ENCODE measurements at regions not wholly inside any gene's neighbourhood (a gene's known extent, or its start where the extent isn't known, plus 50 kb on each side); places are given as distances from the start of the nearest gene placed in this dataset.

DNA sequence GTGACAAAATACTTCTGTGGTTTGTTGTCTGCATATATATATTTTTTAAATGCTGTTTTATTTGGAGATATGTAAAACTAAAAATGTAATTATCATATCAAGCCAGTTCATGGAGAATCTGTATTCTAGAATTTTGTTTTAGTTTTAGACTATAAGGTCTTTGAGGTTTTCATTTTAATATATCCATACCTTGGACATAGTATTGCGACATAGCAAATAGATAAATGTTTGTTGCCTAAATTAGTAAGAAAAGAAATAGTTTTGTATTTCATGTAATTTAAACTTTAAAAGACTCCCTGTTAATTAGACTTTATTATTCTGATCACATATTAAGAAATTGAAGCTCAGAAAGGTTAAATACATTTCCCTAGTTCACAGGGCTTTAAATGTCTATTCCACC is 472.9 kb downstream of the GBA3 start:
- BruUV-seq (replicated peaks), result no TSS peak
- no peak overlapping the region for H3K4me3 Mint-ChIP-seq (ENCODE audit: unreplicated experiment)

DNA sequence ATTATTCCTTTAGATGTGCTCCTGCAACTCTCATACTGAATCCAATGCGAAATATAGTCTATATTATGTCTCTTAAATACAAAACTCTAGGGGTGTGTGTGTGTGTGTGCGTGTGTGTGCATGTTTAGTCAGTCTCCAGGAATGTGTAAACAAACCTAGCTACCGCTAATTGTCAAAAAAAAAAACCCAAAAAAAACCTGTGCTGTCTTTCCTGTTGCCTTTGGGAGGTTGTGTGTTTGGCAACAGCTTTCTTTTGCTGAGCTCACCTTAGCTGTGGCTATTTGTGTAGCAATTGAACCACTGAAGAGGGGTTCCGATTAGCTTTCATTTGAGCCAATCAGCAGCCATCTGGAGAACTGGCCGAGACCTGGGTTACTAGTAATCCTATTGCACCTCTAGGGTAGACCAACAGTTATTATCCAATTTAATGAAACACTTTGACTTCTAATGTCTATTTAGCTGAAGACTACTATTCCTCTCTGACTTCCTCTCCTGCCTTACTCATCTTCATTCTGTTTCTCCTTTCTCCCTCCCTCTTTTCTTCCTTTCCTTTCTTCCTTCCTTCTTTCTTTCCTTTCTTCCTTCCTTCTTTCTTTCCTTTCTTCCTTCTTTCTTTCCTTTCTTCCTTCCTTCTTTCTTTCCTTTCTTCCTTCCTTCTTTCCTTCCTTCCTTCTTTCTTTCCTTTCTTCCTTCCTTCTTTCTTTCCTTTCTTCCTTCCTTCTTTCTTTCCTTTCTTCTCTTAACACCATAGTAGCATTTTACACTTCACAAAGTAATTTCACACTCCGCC is 471.1 kb downstream of the GBA3 start:
- peak; percentile 75 for DNase-seq (ENCODE audit: unreplicated experiment)
- H3K36me3 Mint-ChIP-seq (ENCODE audit: insufficient read depth, unreplicated experiment), result no peaks in the 10 kb centered on the region
- BruUV-seq (replicated peaks), result no TSS peak
- H3K4me3 Mint-ChIP-seq (ENCODE audit: unreplicated experiment), result peak overlapping the region; percentile 35
- H3K9me3 Mint-ChIP-seq (ENCODE audit: unreplicated experiment), result no peaks in the 10 kb centered on the region
- TF ChIP-seq, protein P1, sequence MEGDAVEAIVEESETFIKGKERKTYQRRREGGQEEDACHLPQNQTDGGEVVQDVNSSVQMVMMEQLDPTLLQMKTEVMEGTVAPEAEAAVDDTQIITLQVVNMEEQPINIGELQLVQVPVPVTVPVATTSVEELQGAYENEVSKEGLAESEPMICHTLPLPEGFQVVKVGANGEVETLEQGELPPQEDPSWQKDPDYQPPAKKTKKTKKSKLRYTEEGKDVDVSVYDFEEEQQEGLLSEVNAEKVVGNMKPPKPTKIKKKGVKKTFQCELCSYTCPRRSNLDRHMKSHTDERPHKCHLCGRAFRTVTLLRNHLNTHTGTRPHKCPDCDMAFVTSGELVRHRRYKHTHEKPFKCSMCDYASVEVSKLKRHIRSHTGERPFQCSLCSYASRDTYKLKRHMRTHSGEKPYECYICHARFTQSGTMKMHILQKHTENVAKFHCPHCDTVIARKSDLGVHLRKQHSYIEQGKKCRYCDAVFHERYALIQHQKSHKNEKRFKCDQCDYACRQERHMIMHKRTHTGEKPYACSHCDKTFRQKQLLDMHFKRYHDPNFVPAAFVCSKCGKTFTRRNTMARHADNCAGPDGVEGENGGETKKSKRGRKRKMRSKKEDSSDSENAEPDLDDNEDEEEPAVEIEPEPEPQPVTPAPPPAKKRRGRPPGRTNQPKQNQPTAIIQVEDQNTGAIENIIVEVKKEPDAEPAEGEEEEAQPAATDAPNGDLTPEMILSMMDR (IDR thresholded peaks at IDR 0.05; ENCODE audit: unreplicated experiment), result no peak
- H3K4me1 Mint-ChIP-seq (ENCODE audit: insufficient read depth, unreplicated experiment), result peaks cover 29% of the 10 kb centered on the region
- H3K27ac Mint-ChIP-seq (ENCODE audit: low read depth, unreplicated experiment), result peak overlapping the region; percentile 70
- no peaks in the 10 kb centered on the region for H3K27me3 Mint-ChIP-seq (ENCODE audit: insufficient read depth, unreplicated experiment)
- intact Hi-C loops (cut with micrococcal nuclease), result no loop called here
- POLR2A ChIA-PET, result interaction anchor here (1.0 kb wide), 1 partner anchor 68 kb away, joined by 3 read pairs; no protein-coding TSS in a partner anchor
- CTCF ChIA-PET, result interaction anchor here (0.6 to 1.7 kb wide), 5 partner anchors 8 to 1198 kb away, joined by 3 to 13 read pairs (median 3); no protein-coding TSS in a partner anchor

More for the DNA sequence above, 472.9 kb downstream of the GBA3 start:
- TF ChIP-seq, protein P1 (IDR thresholded peaks at IDR 0.05; ENCODE audit: unreplicated experiment), result no peak
- Mint-ChIP-seq H3K27me3 (ENCODE audit: insufficient read depth, unreplicated experiment) (no peaks in the 10 kb centered on the region), H3K9me3 (ENCODE audit: unreplicated experiment) (no peaks in the 10 kb centered on the region), H3K36me3 (ENCODE audit: insufficient read depth, unreplicated experiment) (no peaks in the 10 kb centered on the region), H3K4me1 (ENCODE audit: insufficient read depth, unreplicated experiment) (peaks cover 29% of the 10 kb centered on the region), H3K27ac (ENCODE audit: low read depth, unreplicated experiment) (no peak overlapping the region)
- intact Hi-C loops (cut with micrococcal nuclease), result no loop called here
- POLR2A ChIA-PET, result no interaction called here
- CTCF ChIA-PET, result no interaction called here
- DNase-seq (ENCODE audit: unreplicated experiment), result no peak

DNA sequence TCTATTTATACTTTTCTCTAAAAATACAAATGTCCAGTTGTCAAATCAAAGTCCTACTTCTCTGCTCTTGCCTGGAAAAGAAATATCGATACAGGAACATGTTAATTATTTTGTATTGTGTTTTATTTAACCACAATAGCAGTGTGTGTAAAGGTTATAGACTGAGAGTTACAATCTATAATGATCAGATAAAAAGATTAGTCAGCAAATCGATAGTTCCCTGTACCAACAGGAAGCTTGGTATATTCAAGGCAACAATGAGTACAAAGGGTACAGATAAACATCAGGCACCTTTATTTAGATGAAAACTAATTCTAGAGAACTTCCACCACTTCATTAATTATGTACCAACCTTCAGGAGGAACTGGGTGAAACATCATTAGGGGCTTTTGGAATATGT is 469.5 kb downstream of the GBA3 start:
- H3K9me3 Mint-ChIP-seq (ENCODE audit: unreplicated experiment), result no peaks in the 10 kb centered on the region
- no peaks in the 10 kb centered on the region for H3K36me3 Mint-ChIP-seq (ENCODE audit: insufficient read depth, unreplicated experiment)
- no TSS peak for BruUV-seq (replicated peaks)
- intact Hi-C loops (cut with micrococcal nuclease), result no loop called here
- H3K27ac Mint-ChIP-seq (ENCODE audit: low read depth, unreplicated experiment), result no peak overlapping the region
- H3K4me1 Mint-ChIP-seq (ENCODE audit: insufficient read depth, unreplicated experiment), result peaks cover 29% of the 10 kb centered on the region
- H3K4me3 Mint-ChIP-seq (ENCODE audit: unreplicated experiment), result no peak overlapping the region
- no peak for DNase-seq (ENCODE audit: unreplicated experiment)
- no peaks in the 10 kb centered on the region for H3K27me3 Mint-ChIP-seq (ENCODE audit: insufficient read depth, unreplicated experiment)
- POLR2A ChIA-PET, result no interaction called here
- CTCF ChIA-PET, result interaction anchor here (0.5 to 1.7 kb wide), 5 partner anchors 8 to 1437 kb away, joined by 3 to 13 read pairs (median 3); no protein-coding TSS in a partner anchor
- TF ChIP-seq, protein P1 (IDR thresholded peaks at IDR 0.05; ENCODE audit: unreplicated experiment), result no peak

DNA sequence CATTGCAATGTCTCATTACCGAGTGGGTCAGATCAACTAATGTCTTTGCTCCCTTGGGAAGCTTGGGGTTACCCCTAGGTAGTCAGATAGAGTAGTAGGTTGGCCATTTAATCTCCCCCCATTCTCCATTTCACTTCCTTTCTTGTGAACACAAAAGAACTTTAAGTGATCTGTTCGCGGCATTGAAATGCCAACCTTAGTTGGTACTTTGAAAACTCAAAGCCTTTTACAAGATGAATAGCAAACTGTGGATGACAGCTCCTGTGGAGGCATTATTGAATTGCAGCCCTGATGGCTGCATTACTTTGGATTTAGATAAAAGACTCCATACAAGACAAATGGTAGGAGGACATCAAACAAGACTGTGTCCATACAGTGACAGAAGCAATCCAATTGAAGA is 469.1 kb downstream of the GBA3 start:
- no peak overlapping the region for H3K4me3 Mint-ChIP-seq (ENCODE audit: unreplicated experiment)
- H3K9me3 Mint-ChIP-seq (ENCODE audit: unreplicated experiment), result no peaks in the 10 kb centered on the region
- H3K27ac Mint-ChIP-seq (ENCODE audit: low read depth, unreplicated experiment), result no peak overlapping the region
- H3K27me3 Mint-ChIP-seq (ENCODE audit: insufficient read depth, unreplicated experiment), result no peaks in the 10 kb centered on the region
- ChIA-PET POLR2A (interaction anchor here (0.7 to 1.2 kb wide), 2 partner anchors 13 to 1216 kb away, joined by 3 read pairs; no protein-coding TSS in a partner anchor), CTCF (interaction anchor here (0.8 to 1.5 kb wide), 3 partner anchors 8 to 1309 kb away, joined by 3 to 7 read pairs (median 4); no protein-coding TSS in a partner anchor)
- TF ChIP-seq, protein P1 (IDR thresholded peaks at IDR 0.05; ENCODE audit: unreplicated experiment), result no peak
- intact Hi-C loops (cut with micrococcal nuclease), result no loop called here
- H3K4me1 Mint-ChIP-seq (ENCODE audit: insufficient read depth, unreplicated experiment), result peaks cover 24% of the 10 kb centered on the region
- no TSS peak for BruUV-seq (replicated peaks)
- DNase-seq (ENCODE audit: unreplicated experiment), result no peak
- H3K36me3 Mint-ChIP-seq (ENCODE audit: insufficient read depth, unreplicated experiment), result no peaks in the 10 kb centered on the region
